ENCODE measurements at regions not wholly inside any gene's neighbourhood (a gene's known extent, or its start where the extent isn't known, plus 50 kb on each side); places are given as distances from the start of the nearest gene placed in this dataset.

- TF ChIP-seq, protein P1, sequence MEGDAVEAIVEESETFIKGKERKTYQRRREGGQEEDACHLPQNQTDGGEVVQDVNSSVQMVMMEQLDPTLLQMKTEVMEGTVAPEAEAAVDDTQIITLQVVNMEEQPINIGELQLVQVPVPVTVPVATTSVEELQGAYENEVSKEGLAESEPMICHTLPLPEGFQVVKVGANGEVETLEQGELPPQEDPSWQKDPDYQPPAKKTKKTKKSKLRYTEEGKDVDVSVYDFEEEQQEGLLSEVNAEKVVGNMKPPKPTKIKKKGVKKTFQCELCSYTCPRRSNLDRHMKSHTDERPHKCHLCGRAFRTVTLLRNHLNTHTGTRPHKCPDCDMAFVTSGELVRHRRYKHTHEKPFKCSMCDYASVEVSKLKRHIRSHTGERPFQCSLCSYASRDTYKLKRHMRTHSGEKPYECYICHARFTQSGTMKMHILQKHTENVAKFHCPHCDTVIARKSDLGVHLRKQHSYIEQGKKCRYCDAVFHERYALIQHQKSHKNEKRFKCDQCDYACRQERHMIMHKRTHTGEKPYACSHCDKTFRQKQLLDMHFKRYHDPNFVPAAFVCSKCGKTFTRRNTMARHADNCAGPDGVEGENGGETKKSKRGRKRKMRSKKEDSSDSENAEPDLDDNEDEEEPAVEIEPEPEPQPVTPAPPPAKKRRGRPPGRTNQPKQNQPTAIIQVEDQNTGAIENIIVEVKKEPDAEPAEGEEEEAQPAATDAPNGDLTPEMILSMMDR (conservative IDR thresholded peaks at IDR 0.05): no peak
- TF ChIP-seq ZFX (IDR thresholded peaks at IDR 0.05): no peak
Measured at GRCh38 chr21:16291296-16291695, 561.5 kb downstream of the USP25 start.

Data from C4-2B (cell line).